T-helper 1 cell treated with Interleukin-12 subunit alpha and Interleukin-12 subunit beta and Interleukin-4 antibody, amounts not matched to agents 30 μg/mL and 1 μg/mL, for 36 hours (primary cell): ENCODE measurements at regions not wholly inside any gene's neighbourhood (a gene's known extent, or its start where the extent isn't known, plus 50 kb on each side); places are given as distances from the start of the nearest gene placed in this dataset.

Experiments
- H3K27ac Mint-ChIP-seq: one replicate; pipeline ENCODE4 v1.8.0; 2021; ENCODE audit warnings: mild to moderate bottlenecking, mixed read lengths
- H3K27me3 Mint-ChIP-seq: one replicate; pipeline ENCODE4 v1.8.0; 2021; ENCODE audit warnings: low read depth, mixed read lengths
- H3K36me3 Mint-ChIP-seq: one replicate; pipeline ENCODE4 v1.8.0; 2021; ENCODE audit warnings: low read depth, mixed read lengths
- H3K4me1 Mint-ChIP-seq: one replicate; pipeline ENCODE4 v1.8.0; 2021; ENCODE audit warnings: low read depth, mixed read lengths
- H3K4me3 Mint-ChIP-seq: one replicate; pipeline ENCODE4 v1.8.0; 2021; ENCODE audit warnings: mild to moderate bottlenecking, moderate library complexity, mixed read lengths
- H3K9me3 Mint-ChIP-seq: one replicate; pipeline ENCODE4 v1.8.0; 2021; ENCODE audit warnings: mixed read lengths

- H3K36me3 Mint-ChIP-seq, result no peaks in the 10 kb centered on the region
- H3K27ac Mint-ChIP-seq, result no peak overlapping the region
These were observed 450.7 kb upstream of the ZMIZ1 start for GRCh38 chr10:78618050-78618449.

DNA sequence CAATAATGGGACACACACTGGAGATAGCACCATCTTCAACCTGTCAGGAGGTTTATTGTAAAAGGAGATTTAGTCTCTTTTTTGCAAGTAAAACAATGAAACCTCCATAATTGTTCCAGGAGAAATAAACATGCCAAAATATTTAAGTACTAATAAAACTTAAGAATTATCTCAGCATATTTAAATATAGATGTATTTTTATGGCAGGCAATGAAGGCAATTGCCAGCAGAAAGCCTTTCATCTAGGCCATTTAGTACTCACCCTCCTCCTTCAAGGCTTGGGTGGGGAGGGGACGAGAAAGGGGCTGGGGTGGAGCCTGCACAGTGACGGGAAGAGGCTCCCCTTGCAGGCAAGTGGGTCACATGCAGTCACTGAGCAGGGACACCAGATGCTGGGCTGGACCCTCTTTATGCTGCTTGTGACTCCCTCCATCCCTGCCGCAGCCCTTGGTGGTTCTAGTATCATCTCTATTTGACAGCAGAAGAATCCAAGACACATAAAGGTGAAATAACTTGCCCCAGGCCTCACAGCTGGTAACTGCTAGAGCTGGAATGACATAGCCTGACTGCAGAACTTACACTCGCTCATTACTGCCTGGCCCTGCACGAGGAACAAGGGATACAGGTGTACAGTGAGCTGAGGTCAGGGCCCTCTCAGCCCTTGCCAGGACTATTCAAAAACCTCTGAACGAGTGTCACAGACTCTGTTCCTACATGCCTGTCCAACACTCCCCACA is 449.5 kb upstream of the ZMIZ1 start:
- H3K27me3 Mint-ChIP-seq, result peaks cover 10% of the 10 kb centered on the region
- no peak overlapping the region for H3K27ac Mint-ChIP-seq
- no peaks in the 10 kb centered on the region for H3K4me1 Mint-ChIP-seq
- H3K4me3 Mint-ChIP-seq, result no peak overlapping the region
- no peaks in the 10 kb centered on the region for H3K9me3 Mint-ChIP-seq
- no peaks in the 10 kb centered on the region for H3K36me3 Mint-ChIP-seq

More at GRCh38 chr10:78618050-78618449, 450.7 kb upstream of the ZMIZ1 start:
- no peaks in the 10 kb centered on the region for H3K9me3 Mint-ChIP-seq
- H3K4me1 Mint-ChIP-seq, result no peaks in the 10 kb centered on the region
- no peak overlapping the region for H3K4me3 Mint-ChIP-seq
- peaks cover 5% of the 10 kb centered on the region for H3K27me3 Mint-ChIP-seq

- Mint-ChIP-seq H3K27ac (no peak overlapping the region), H3K36me3 (no peaks in the 10 kb centered on the region), H3K4me3 (no peak overlapping the region), H3K27me3 (peaks cover 10% of the 10 kb centered on the region), H3K9me3 (no peaks in the 10 kb centered on the region), H3K4me1 (no peaks in the 10 kb centered on the region)
These were observed 448.9 kb upstream of the ZMIZ1 start for GRCh38 chr10:78619896-78620295.

- Mint-ChIP-seq H3K4me3 (no peak overlapping the region), H3K27ac (no peak overlapping the region), H3K36me3 (no peaks in the 10 kb centered on the region), H3K27me3 (peaks cover 7% of the 10 kb centered on the region), H3K4me1 (no peaks in the 10 kb centered on the region), H3K9me3 (no peaks in the 10 kb centered on the region)
These were observed 447.6 kb upstream of the ZMIZ1 start for GRCh38 chr10:78620985-78621799.

GRCh38 chr10:78623578-78624215 is 445.1 kb upstream of the ZMIZ1 start:
- H3K27ac Mint-ChIP-seq, result no peak overlapping the region
- no peaks in the 10 kb centered on the region for H3K36me3 Mint-ChIP-seq
- H3K4me3 Mint-ChIP-seq, result no peak overlapping the region
- H3K27me3 Mint-ChIP-seq, result peaks cover 7% of the 10 kb centered on the region
- H3K4me1 Mint-ChIP-seq, result no peaks in the 10 kb centered on the region
- H3K9me3 Mint-ChIP-seq, result no peaks in the 10 kb centered on the region

- Mint-ChIP-seq H3K4me3 (no peak overlapping the region), H3K9me3 (no peaks in the 10 kb centered on the region), H3K27ac (no peak overlapping the region), H3K27me3 (peaks cover 7% of the 10 kb centered on the region), H3K36me3 (no peaks in the 10 kb centered on the region), H3K4me1 (no peaks in the 10 kb centered on the region)
These were observed 444.0 kb upstream of the ZMIZ1 start for GRCh38 chr10:78624791-78625190.

GRCh38 chr10:78626471-78626870 is 442.3 kb upstream of the ZMIZ1 start:
- Mint-ChIP-seq H3K27ac (no peak overlapping the region), H3K4me3 (no peak overlapping the region), H3K36me3 (no peaks in the 10 kb centered on the region), H3K4me1 (no peaks in the 10 kb centered on the region), H3K9me3 (no peaks in the 10 kb centered on the region), H3K27me3 (peaks cover 7% of the 10 kb centered on the region)

GRCh38 chr10:78627254-78627795 is 441.4 kb upstream of the ZMIZ1 start:
- H3K27me3 Mint-ChIP-seq, result peaks cover 7% of the 10 kb centered on the region
- no peak overlapping the region for H3K27ac Mint-ChIP-seq
- H3K4me3 Mint-ChIP-seq, result no peak overlapping the region
- no peaks in the 10 kb centered on the region for H3K36me3 Mint-ChIP-seq
- no peaks in the 10 kb centered on the region for H3K9me3 Mint-ChIP-seq
- no peaks in the 10 kb centered on the region for H3K4me1 Mint-ChIP-seq

- Mint-ChIP-seq H3K27ac (no peak overlapping the region), H3K36me3 (no peaks in the 10 kb centered on the region), H3K4me3 (no peak overlapping the region), H3K9me3 (no peaks in the 10 kb centered on the region), H3K27me3 (no peaks in the 10 kb centered on the region), H3K4me1 (no peaks in the 10 kb centered on the region)
These were observed 439.8 kb upstream of the ZMIZ1 start for GRCh38 chr10:78628976-78629375.

DNA sequence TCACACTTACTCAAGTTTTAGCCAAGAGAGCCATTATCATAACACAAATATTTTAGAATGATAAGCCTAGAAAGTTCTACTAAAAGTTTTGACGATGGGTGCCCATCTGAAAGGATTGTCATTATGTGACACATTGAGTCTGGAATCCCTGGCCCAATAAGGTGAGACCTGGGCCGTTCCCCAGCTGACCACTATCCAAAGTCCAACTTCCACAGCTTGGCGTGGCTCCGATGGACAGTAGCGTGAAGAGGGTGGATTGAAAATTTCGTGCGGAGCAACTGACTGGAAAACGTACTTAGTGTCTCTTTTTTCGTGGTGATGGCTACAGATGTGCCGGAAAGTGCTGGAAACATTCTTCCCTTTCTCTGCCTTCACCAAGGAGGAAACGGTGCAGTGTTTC is 439.0 kb upstream of the ZMIZ1 start:
- H3K36me3 Mint-ChIP-seq, result no peaks in the 10 kb centered on the region
- H3K27me3 Mint-ChIP-seq, result peaks cover 4% of the 10 kb centered on the region
- no peak overlapping the region for H3K27ac Mint-ChIP-seq
- no peaks in the 10 kb centered on the region for H3K4me1 Mint-ChIP-seq
- H3K4me3 Mint-ChIP-seq, result no peak overlapping the region
- no peaks in the 10 kb centered on the region for H3K9me3 Mint-ChIP-seq

DNA sequence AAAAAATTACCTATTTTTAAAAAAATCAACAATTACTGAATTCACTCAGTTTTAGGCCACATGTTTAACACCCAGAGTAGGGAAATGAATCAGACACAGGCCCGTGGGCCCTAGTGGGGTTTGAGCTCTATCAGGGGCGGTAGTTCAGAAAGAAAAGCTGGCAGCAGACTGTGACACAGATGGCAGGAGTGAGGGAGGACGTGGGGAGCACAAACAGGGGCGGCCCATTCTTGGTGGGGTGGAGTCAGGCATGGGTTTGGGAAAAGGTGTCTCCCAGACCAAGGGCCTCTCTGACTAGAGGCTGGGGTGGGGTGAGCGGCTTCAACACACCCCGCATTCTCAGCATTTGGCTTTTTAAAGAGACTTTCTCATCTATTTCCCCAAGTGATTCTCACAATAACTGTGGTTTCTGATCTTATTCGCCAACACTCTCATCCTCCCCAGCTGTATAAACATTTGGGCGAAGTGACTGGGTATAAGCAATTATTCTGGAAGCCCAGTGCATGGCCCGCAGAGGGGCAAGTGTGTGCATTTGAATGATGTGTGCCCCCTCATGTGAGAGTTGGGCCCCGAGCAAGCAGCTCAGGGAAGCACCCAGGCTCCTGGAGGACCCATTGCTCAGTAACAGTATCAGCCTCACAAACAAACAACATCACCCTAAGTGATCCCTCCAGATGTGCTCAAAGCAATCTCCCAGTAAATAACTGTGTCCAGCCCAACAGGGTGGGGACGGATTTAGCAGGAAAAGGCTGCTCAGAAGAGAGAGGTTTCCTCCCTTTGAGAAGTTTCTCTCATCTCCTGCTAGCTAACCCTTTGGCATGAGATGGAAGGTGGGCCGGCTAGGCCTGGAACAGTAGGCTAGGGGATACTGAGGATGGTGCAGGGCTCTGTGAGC is 437.6 kb upstream of the ZMIZ1 start:
- Mint-ChIP-seq H3K4me3 (no peak overlapping the region), H3K27ac (no peak overlapping the region), H3K27me3 (peaks cover 4% of the 10 kb centered on the region), H3K4me1 (no peaks in the 10 kb centered on the region), H3K36me3 (no peaks in the 10 kb centered on the region), H3K9me3 (no peaks in the 10 kb centered on the region)

GRCh38 chr10:78634389-78634815 is 434.4 kb upstream of the ZMIZ1 start:
- Mint-ChIP-seq H3K27ac (no peak overlapping the region), H3K27me3 (peaks cover 4% of the 10 kb centered on the region), H3K9me3 (no peaks in the 10 kb centered on the region), H3K36me3 (no peaks in the 10 kb centered on the region), H3K4me3 (no peak overlapping the region), H3K4me1 (no peaks in the 10 kb centered on the region)

DNA sequence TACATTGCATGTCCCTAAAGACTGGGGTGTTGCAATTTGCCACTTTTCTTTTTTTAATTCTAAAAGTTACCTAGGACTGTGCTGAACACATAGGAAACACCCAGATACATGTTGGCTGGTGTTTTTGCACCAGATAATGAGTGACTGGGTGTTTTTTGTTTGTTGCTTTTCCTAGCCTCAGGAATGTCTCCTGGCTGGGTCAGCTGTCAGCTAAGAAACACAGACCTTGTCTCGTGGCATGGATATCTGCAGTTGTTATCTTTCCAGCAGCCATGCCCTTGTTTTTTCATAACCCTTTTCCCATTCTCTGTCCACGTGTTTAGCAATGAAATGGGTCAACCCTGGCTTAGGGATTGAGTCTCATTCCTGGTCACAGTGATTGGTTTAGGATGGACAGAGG is 433.9 kb upstream of the ZMIZ1 start:
- H3K4me1 Mint-ChIP-seq, result no peaks in the 10 kb centered on the region
- no peak overlapping the region for H3K27ac Mint-ChIP-seq
- peaks cover 4% of the 10 kb centered on the region for H3K27me3 Mint-ChIP-seq
- H3K4me3 Mint-ChIP-seq, result no peak overlapping the region
- no peaks in the 10 kb centered on the region for H3K9me3 Mint-ChIP-seq
- no peaks in the 10 kb centered on the region for H3K36me3 Mint-ChIP-seq

DNA sequence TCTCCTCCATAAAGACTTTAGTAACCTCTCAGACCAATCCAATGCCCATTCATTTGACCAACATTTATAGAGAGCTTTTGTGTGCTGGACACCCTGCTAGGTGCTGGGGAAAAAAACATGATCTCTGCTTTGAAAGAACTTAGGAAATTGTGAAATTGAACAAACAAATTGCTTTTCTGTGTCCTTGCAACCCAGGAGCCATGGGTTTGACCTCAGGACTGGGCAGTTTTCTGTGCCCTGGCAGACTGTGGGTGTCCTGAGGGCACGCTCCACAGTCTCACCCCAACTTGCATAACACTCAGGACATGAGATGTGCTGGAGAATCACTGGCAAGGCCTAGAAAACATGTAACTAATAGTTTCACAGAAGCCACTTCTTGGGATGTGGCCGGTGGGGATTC is 429.1 kb upstream of the ZMIZ1 start:
- Mint-ChIP-seq H3K4me1 (no peaks in the 10 kb centered on the region), H3K27ac (no peak overlapping the region), H3K36me3 (no peaks in the 10 kb centered on the region), H3K4me3 (no peak overlapping the region), H3K9me3 (no peaks in the 10 kb centered on the region), H3K27me3 (peaks cover 1% of the 10 kb centered on the region)
